ENCODE measurements at regions not wholly inside any gene's neighbourhood (a gene's known extent, or its start where the extent isn't known, plus 50 kb on each side); places are given as distances from the start of the nearest gene placed in this dataset.

DNA sequence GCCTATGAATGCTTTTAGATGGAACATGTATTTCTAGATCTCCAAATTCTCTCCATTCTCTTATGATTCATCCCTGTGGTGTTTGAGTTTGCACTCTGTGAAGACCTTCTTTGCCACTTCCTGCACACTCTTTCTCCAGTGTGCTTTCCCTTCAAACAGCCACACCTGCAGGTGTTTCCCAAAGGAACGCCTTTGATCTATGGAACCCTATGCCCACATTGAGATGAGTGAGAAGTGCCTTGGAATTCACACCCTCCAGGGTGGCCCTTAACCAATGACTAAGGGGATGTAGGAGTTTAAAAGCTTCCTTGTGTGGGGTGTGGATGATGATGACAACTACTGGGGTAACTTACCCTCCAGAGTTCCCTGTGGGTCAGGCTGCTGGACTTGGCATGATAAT is 570.1 kb downstream of the DHX35 start (continued):
- no peak for TF ChIP-seq RBBP5 (IDR thresholded peaks at IDR 0.05; ENCODE audit: borderline replicate concordance, low read depth, low read length)
- TF ChIP-seq JUND (IDR thresholded peaks at IDR 0.05; ENCODE audit: low read length): no peak
- TF ChIP-seq POLR2AphosphoS5 (IDR thresholded peaks at IDR 0.05; ENCODE audit: low read depth, low read length): no peak
- TF ChIP-seq, protein P1, sequence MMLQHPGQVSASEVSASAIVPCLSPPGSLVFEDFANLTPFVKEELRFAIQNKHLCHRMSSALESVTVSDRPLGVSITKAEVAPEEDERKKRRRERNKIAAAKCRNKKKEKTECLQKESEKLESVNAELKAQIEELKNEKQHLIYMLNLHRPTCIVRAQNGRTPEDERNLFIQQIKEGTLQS (IDR thresholded peaks at IDR 0.05; ENCODE audit: insufficient read depth, low read depth, low read length): no peak
- no peak for TF ChIP-seq ASH2L (IDR thresholded peaks at IDR 0.05; ENCODE audit: low read length)
